IPS-NIHi7 (cell line): ENCODE measurements at regions not wholly inside any gene's neighbourhood (a gene's known extent, or its start where the extent isn't known, plus 50 kb on each side); places are given as distances from the start of the nearest gene placed in this dataset.
"Not testable (repeated sequence)": the region's sequence is repeated elsewhere in the genome, so short reads cannot be mapped to it uniquely, and the experiment has no call there.

Experiments used
- DNase-seq: peaks from one replicate; pipeline ENCODE4 v3.0.0; 2012; ENCODE audit warnings: mixed read lengths; ENCODE audit errors: extremely low spot score

- DNase-seq, result no peak
These were observed 134.4 kb upstream of the LYZL2 start for GRCh38 chr10:30763918-30764317.

- no peak for DNase-seq
These were observed 133.1 kb upstream of the LYZL2 start for GRCh38 chr10:30762620-30763019.

- no peak for DNase-seq
These were observed 129.9 kb upstream of the LYZL2 start for GRCh38 chr10:30759423-30759822.

- no peak for DNase-seq
These were observed 128.8 kb upstream of the LYZL2 start for GRCh38 chr10:30758338-30758737.

GRCh38 chr10:30756896-30757295, 127.3 kb upstream of the LYZL2 start:
- no peak for DNase-seq

- no peak for DNase-seq
These were observed 126.6 kb upstream of the LYZL2 start for GRCh38 chr10:30756151-30756550.

- peak; percentile 5 for DNase-seq
These were observed 125.9 kb upstream of the LYZL2 start for GRCh38 chr10:30755441-30755953.

GRCh38 chr10:30752481-30752881, 122.9 kb upstream of the LYZL2 start:
- DNase-seq, result peak; percentile 8

GRCh38 chr10:30751678-30752331, 122.3 kb upstream of the LYZL2 start:
- peak; percentile 80 for DNase-seq

GRCh38 chr10:30750971-30751677, 121.6 kb upstream of the LYZL2 start:
- no peak for DNase-seq

- no peak for DNase-seq
These were observed 119.8 kb upstream of the LYZL2 start for GRCh38 chr10:30749385-30749784.

GRCh38 chr10:30748152-30748973, 118.8 kb upstream of the LYZL2 start:
- no peak for DNase-seq

GRCh38 chr10:30747633-30748032, 118.1 kb upstream of the LYZL2 start:
- DNase-seq, result peak; percentile 37

- no peak for DNase-seq
These were observed 116.4 kb upstream of the LYZL2 start for GRCh38 chr10:30745953-30746352.

- no peak for DNase-seq
These were observed 114.6 kb upstream of the LYZL2 start for GRCh38 chr10:30744106-30744505.

GRCh38 chr10:30743586-30743985, 114.0 kb upstream of the LYZL2 start:
- DNase-seq, result no peak

- no peak for DNase-seq
These were observed 112.9 kb upstream of the LYZL2 start for GRCh38 chr10:30742471-30742870.

- not testable (repeated sequence) for DNase-seq
These were observed 111.2 kb upstream of the LYZL2 start for GRCh38 chr10:30740774-30741173.

- peak; percentile 5 for DNase-seq
These were observed 108.9 kb upstream of the LYZL2 start for GRCh38 chr10:30738416-30738815.

GRCh38 chr10:30737931-30738391, 108.4 kb upstream of the LYZL2 start:
- peak; percentile 8 for DNase-seq

- DNase-seq, result no peak
These were observed 107.2 kb upstream of the LYZL2 start for GRCh38 chr10:30736685-30737232.

- no peak for DNase-seq
These were observed 105.3 kb upstream of the LYZL2 start for GRCh38 chr10:30734901-30735300.
